ENCODE measurements at regions not wholly inside any gene's neighbourhood (a gene's known extent, or its start where the extent isn't known, plus 50 kb on each side); places are given as distances from the start of the nearest gene placed in this dataset.

DNA sequence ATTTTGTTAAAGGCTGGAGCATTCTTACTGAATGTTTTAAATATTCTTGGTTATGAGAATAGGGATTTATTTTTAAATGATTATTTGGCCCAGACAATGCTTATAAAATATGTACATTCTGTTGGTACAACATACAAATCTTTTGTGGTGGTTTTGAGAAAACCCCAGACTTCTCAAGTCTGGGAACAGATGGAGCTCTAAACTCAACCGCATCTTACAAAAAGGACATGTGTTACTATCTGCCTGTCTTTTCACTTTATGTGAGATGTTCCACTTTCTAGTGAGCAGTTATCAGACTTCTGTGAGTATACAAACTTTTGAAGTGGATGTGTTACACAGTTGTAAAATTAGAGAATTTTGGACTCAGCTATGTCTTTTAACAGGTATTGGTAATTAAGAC, 135.5 kb upstream of the RBMS3 start:
- ATAC-seq (no peak), DNase-seq (ENCODE audit: low spot score) (no peak)
- Histone ChIP-seq H3K4me1 (ENCODE audit: insufficient read depth) (peaks cover 11% of the 10 kb centered on the region; the same call in 1 of the 2 replicates), H3K4me2 (no peak overlapping the region), H3F3A (replicated peaks; ENCODE audit: low read depth) (no peaks in the 10 kb centered on the region), H3K79me2 (replicated peaks; ENCODE audit: insufficient read depth) (no peaks in the 10 kb centered on the region), H3K27ac (ENCODE audit: low read depth) (no peak overlapping the region), H3K36me3 (ENCODE audit: insufficient read depth) (no peaks in the 10 kb centered on the region), H2AFZ (no peak overlapping the region), H3K9me2 (ENCODE audit: insufficient read depth) (no peaks in the 10 kb centered on the region), H4K20me1 (replicated peaks; ENCODE audit: insufficient read depth) (no peaks in the 10 kb centered on the region), H3K27me3 (ENCODE audit: insufficient read depth) (no peaks in the 10 kb centered on the region), H3K4me3 (no peak overlapping the region)
- H3K27ac Mint-ChIP-seq = no peak overlapping the region
- H3K9me3 Mint-ChIP-seq = no peaks in the 10 kb centered on the region
- no peak overlapping the region for H3K4me3 Mint-ChIP-seq
- TF ChIP-seq JUNB (IDR thresholded peaks at IDR 0.05; ENCODE audit: unreplicated experiment) = no peak
- TF ChIP-seq ZNF114 (CRISPR knock-in tag; IDR thresholded peaks at IDR 0.05) = no peak
- no peak for TF ChIP-seq POLR2AphosphoS5 (IDR thresholded peaks at IDR 0.05; ENCODE audit: low read depth)
- TF ChIP-seq EZH2 (IDR thresholded peaks at IDR 0.05; ENCODE audit: low read depth, unreplicated experiment) = no peak
- TF ChIP-seq ETS1 (IDR thresholded peaks at IDR 0.05) = no peak
- no peak for TF ChIP-seq STAT1 (IDR thresholded peaks at IDR 0.05; ENCODE audit: unreplicated experiment)
- no peak for TF ChIP-seq CREB1 (CRISPR knock-in tag; IDR thresholded peaks at IDR 0.05; ENCODE audit: low read depth)
- TF ChIP-seq, protein P1, sequence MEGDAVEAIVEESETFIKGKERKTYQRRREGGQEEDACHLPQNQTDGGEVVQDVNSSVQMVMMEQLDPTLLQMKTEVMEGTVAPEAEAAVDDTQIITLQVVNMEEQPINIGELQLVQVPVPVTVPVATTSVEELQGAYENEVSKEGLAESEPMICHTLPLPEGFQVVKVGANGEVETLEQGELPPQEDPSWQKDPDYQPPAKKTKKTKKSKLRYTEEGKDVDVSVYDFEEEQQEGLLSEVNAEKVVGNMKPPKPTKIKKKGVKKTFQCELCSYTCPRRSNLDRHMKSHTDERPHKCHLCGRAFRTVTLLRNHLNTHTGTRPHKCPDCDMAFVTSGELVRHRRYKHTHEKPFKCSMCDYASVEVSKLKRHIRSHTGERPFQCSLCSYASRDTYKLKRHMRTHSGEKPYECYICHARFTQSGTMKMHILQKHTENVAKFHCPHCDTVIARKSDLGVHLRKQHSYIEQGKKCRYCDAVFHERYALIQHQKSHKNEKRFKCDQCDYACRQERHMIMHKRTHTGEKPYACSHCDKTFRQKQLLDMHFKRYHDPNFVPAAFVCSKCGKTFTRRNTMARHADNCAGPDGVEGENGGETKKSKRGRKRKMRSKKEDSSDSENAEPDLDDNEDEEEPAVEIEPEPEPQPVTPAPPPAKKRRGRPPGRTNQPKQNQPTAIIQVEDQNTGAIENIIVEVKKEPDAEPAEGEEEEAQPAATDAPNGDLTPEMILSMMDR (conservative IDR thresholded peaks at IDR 0.05; ENCODE audit: low read depth in 2 of 2) = no peak
- TF ChIP-seq ZNF462 (CRISPR knock-in tag; IDR thresholded peaks at IDR 0.05) = no peak
- TF ChIP-seq NANOG (IDR thresholded peaks at IDR 0.05; ENCODE audit: borderline replicate concordance) = no peak
- TF ChIP-seq ZNF331 (CRISPR knock-in tag; IDR thresholded peaks at IDR 0.05; ENCODE audit: low read depth) = no peak
- TF ChIP-seq REST (IDR thresholded peaks at IDR 0.05; ENCODE audit: unreplicated experiment) = no peak
- no peak for TF ChIP-seq EZH2phosphoT487 (IDR thresholded peaks at IDR 0.05; ENCODE audit: unreplicated experiment)
- no peaks in the 10 kb centered on the region for H3K27me3 Mint-ChIP-seq (ENCODE audit: insufficient read depth, low read depth, poor library complexity)
- H3K4me1 Mint-ChIP-seq = peaks cover 5% of the 10 kb centered on the region; the same call in 2 of the 3 replicates
- H3K36me3 Mint-ChIP-seq (ENCODE audit: low read depth) = no peaks in the 10 kb centered on the region
